Gastroesophageal sphincter (tissue), 4 donors: ENCODE measurements at regions not wholly inside any gene's neighbourhood (a gene's known extent, or its start where the extent isn't known, plus 50 kb on each side); places are given as distances from the start of the nearest gene placed in this dataset.

ENCODE experiments used
- ATAC-seq: fragments of 150-250 bp; one replicate; pipeline ENCODE4 v1.9.1; 2016; ENCODE audit warnings: mild to moderate bottlenecking, moderate library complexity
- H3K27ac ChIP-seq, 4 donors: fragments of 200-600 bp; sonication (generic) in 3 of 4; 1 replicate in 3 of 4; 2 replicates in 1 of 4; pipeline ENCODE4 v1.5.1; 2016 to 2019
- H3K27me3 ChIP-seq: fragments of 200-600 bp; sonication (generic); one replicate; pipeline ENCODE4 v1.5.1; 2019
- H3K36me3 ChIP-seq, 2 donors: fragments of 200-600 bp; sonication (generic); one replicate each; pipeline ENCODE4 v1.5.1; 2019; ENCODE audit warnings: control low read depth in 1 of 2
- H3K4me1 ChIP-seq, 3 donors: fragments of 200-600 bp; sonication (generic); 1 replicate in 2 of 3; 2 replicates in 1 of 3; pipeline ENCODE4 v1.5.1; 2016 to 2019; ENCODE audit warnings: control low read depth in 2 of 3
- H3K4me3 ChIP-seq, 2 donors: fragments of 200-600 bp; sonication (generic); one replicate each; pipeline ENCODE4 v1.5.1; 2019; ENCODE audit warnings: mild to moderate bottlenecking in 1 of 2, moderate library complexity in 1 of 2
- H3K9me3 ChIP-seq, 3 donors: fragments of 200-600 bp; sonication (generic); one replicate each; pipeline ENCODE4 v1.5.1; 2017 to 2019; ENCODE audit warnings: control low read depth in 2 of 3
- CTCF ChIP-seq, 4 experiments: fragments of 200-600 bp in 2 of 4; fragments of 450-650 bp in 2 of 4; sonication (generic) in 1 of 4; IDR thresholded peaks; one replicate each; pipeline ENCODE4 v1.5.1; 2017 to 2019; ENCODE audit warnings: antibody characterized with exemption in 4 of 4, mild to moderate bottlenecking in 2 of 4, moderate library complexity in 2 of 4
- EP300 ChIP-seq: sonication (generic); formaldehyde crosslinking; IDR thresholded peaks from one replicate; pipeline ENCODE4 v1.6.1; 2017; ENCODE audit warnings: antibody characterized with exemption, mild to moderate bottlenecking
- POLR2A ChIP-seq, 2 donors: fragments of 450-650 bp; IDR thresholded peaks; one replicate each; pipeline ENCODE4 v1.6.1; 2017; ENCODE audit warnings: antibody characterized with exemption in 2 of 2, mild to moderate bottlenecking in 2 of 2, moderate library complexity in 1 of 2
- POLR2AphosphoS5 ChIP-seq: sonication (generic); formaldehyde crosslinking; IDR thresholded peaks from one replicate; pipeline ENCODE4 v1.6.1; 2017; ENCODE audit warnings: antibody characterized with exemption
- WGBS, 2 donors: methylation state at CpG; one replicate each; pipeline ENCODE4 v1.1.5; 2018; ENCODE audit warnings: low coverage in 1 of 2; 5-methylcytosine and 5-hydroxymethylcytosine counted together

- ATAC-seq: no peak
- WGBS, 2 donors: 77% methylated on average over 1 of the region's 4 CpGs; no CpG with 5 or more reads in 1 of the 2 donors
Measured at GRCh38 chr7:25062380-25062779, 62.7 kb downstream of the CYCS start.

GRCh38 chr7:25060487-25061055, 64.5 kb downstream of the CYCS start:
- Histone ChIP-seq H3K27ac (no peak overlapping the region), H3K27me3 (no peaks in the 10 kb centered on the region), H3K4me3 (no peak overlapping the region), H3K9me3 (no peaks in the 10 kb centered on the region), H3K36me3 (no peaks in the 10 kb centered on the region), H3K4me1 (no peaks in the 10 kb centered on the region)
- 81 to 84% methylated on average over 5 to 16 of the region's 17 CpGs for WGBS, 2 donors
- ATAC-seq: no peak
- no peak for TF ChIP-seq POLR2A (IDR thresholded peaks at IDR 0.05)
- no peak for TF ChIP-seq EP300
- TF ChIP-seq POLR2AphosphoS5: no peak

More at GRCh38 chr7:25062380-25062779, 62.7 kb downstream of the CYCS start:
- Histone ChIP-seq H3K27me3 (no peaks in the 10 kb centered on the region), H3K36me3 (no peaks in the 10 kb centered on the region), H3K9me3 (no peaks in the 10 kb centered on the region), H3K4me1 (no peaks in the 10 kb centered on the region), H3K27ac (no peak overlapping the region), H3K4me3 (no peak overlapping the region)
- TF ChIP-seq POLR2A (IDR thresholded peaks at IDR 0.05) (no peak), CTCF (IDR thresholded peaks at IDR 0.05) (no peak), EP300 (no peak), POLR2AphosphoS5 (no peak)

GRCh38 chr7:25059576-25059975, 65.5 kb downstream of the CYCS start:
- WGBS, 2 donors: 85 to 88% methylated on average over 3 to 4 of the region's 7 CpGs
- H3K27me3 ChIP-seq: peaks cover 4% of the 10 kb centered on the region
- no peak overlapping the region for H3K27ac ChIP-seq
- TF ChIP-seq POLR2A (IDR thresholded peaks at IDR 0.05) (no peak), POLR2AphosphoS5 (no peak), EP300 (no peak), CTCF (IDR thresholded peaks at IDR 0.05) (no peak)
- H3K36me3 ChIP-seq: no peaks in the 10 kb centered on the region
- no peak overlapping the region for H3K4me3 ChIP-seq
- ATAC-seq: no peak
- H3K9me3 ChIP-seq: no peaks in the 10 kb centered on the region
- no peaks in the 10 kb centered on the region for H3K4me1 ChIP-seq

- WGBS, 2 donors: 98 to 100% methylated on average over 4 of the region's 4 CpGs
- no peak for TF ChIP-seq CTCF (IDR thresholded peaks at IDR 0.05)
- TF ChIP-seq POLR2A (IDR thresholded peaks at IDR 0.05): no peak
- no peak for TF ChIP-seq POLR2AphosphoS5
- TF ChIP-seq EP300: no peak
- H3K9me3 ChIP-seq: no peaks in the 10 kb centered on the region
- H3K36me3 ChIP-seq: no peaks in the 10 kb centered on the region
- peaks cover 11% of the 10 kb centered on the region for H3K27me3 ChIP-seq
- no peak overlapping the region for H3K27ac ChIP-seq
- ATAC-seq: no peak
- H3K4me1 ChIP-seq: no peaks in the 10 kb centered on the region
- H3K4me3 ChIP-seq: no peak overlapping the region
Measured at GRCh38 chr7:25056368-25056767, 68.7 kb downstream of the CYCS start.

- TF ChIP-seq POLR2A (IDR thresholded peaks at IDR 0.05) (no peak), POLR2AphosphoS5 (no peak), CTCF (IDR thresholded peaks at IDR 0.05) (no peak), EP300 (no peak)
- H3K4me1 ChIP-seq: no peaks in the 10 kb centered on the region
- H3K9me3 ChIP-seq: no peaks in the 10 kb centered on the region
- WGBS, 2 donors: 88 to 89% methylated on average over 6 of the region's 6 CpGs
- H3K36me3 ChIP-seq: no peaks in the 10 kb centered on the region
- H3K4me3 ChIP-seq: no peak overlapping the region
- H3K27ac ChIP-seq: no peak overlapping the region
- peaks cover 11% of the 10 kb centered on the region for H3K27me3 ChIP-seq
- no peak for ATAC-seq
Measured at GRCh38 chr7:25055520-25056220, 69.4 kb downstream of the CYCS start.
